ENCODE measurements at regions not wholly inside any gene's neighbourhood (a gene's known extent, or its start where the extent isn't known, plus 50 kb on each side); places are given as distances from the start of the nearest gene placed in this dataset.
A peak's percentile ranks its signal among the peaks of the same experiment; 100 is the strongest.

GRCh38 chr18:57859314-57859713, 56.2 kb upstream of the ATP8B1 start:
- no peak overlapping the region for H3K4me3 Mint-ChIP-seq
- no peaks in the 10 kb centered on the region for H3K9me3 Mint-ChIP-seq
- no peaks in the 10 kb centered on the region for H3K36me3 Mint-ChIP-seq (ENCODE audit: low read depth)
- H3K27me3 Mint-ChIP-seq (ENCODE audit: low read depth) = peaks cover 30% of the 10 kb centered on the region
- no peak overlapping the region for H3K27ac Mint-ChIP-seq (ENCODE audit: unreplicated experiment)
- TF ChIP-seq CTCF (conservative IDR thresholded peaks at IDR 0.05) = peak; percentile 55
- no peaks in the 10 kb centered on the region for H3K4me1 Mint-ChIP-seq
- no peak for DNase-seq (ENCODE audit: low read depth, low spot score)

GRCh38 chr18:57856557-57857280, 53.6 kb upstream of the ATP8B1 start:
- Mint-ChIP-seq H3K36me3 (ENCODE audit: low read depth) (no peaks in the 10 kb centered on the region), H3K4me3 (no peak overlapping the region), H3K27ac (ENCODE audit: unreplicated experiment) (no peak overlapping the region), H3K4me1 (no peaks in the 10 kb centered on the region), H3K27me3 (ENCODE audit: low read depth) (peaks cover 36% of the 10 kb centered on the region), H3K9me3 (no peaks in the 10 kb centered on the region)
- no peak for TF ChIP-seq CTCF (conservative IDR thresholded peaks at IDR 0.05)
- no peak for DNase-seq (ENCODE audit: low read depth, low spot score)

GRCh38 chr18:57856128-57856527, 53.0 kb upstream of the ATP8B1 start:
- H3K4me1 Mint-ChIP-seq = no peaks in the 10 kb centered on the region
- H3K4me3 Mint-ChIP-seq = no peak overlapping the region
- H3K36me3 Mint-ChIP-seq (ENCODE audit: low read depth) = no peaks in the 10 kb centered on the region
- H3K27ac Mint-ChIP-seq (ENCODE audit: unreplicated experiment) = no peak overlapping the region
- no peaks in the 10 kb centered on the region for H3K9me3 Mint-ChIP-seq
- no peak for DNase-seq (ENCODE audit: low read depth, low spot score)
- TF ChIP-seq CTCF (conservative IDR thresholded peaks at IDR 0.05) = no peak
- H3K27me3 Mint-ChIP-seq (ENCODE audit: low read depth) = peaks cover 37% of the 10 kb centered on the region

DNA sequence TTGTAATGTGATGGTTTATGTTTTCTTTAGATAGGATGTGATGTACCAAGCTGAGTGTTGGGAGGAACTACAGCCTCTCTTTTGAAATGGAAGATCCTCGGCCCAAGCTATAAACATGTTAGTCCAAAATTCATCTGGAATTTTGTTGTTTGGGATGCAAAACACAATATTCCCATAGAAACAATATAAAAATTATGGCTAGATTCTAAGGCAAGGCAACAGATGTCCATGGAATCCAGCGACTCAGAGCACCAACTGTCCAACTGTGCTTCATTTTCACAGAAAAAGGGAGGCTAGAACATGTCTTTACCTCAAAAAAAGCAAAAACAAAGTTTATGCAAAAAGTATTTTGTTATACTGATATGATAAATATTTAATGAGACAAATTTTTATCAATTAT, 52.4 kb upstream of the ATP8B1 start:
- H3K4me1 Mint-ChIP-seq = no peaks in the 10 kb centered on the region
- no peak overlapping the region for H3K27ac Mint-ChIP-seq (ENCODE audit: unreplicated experiment)
- peaks cover 37% of the 10 kb centered on the region for H3K27me3 Mint-ChIP-seq (ENCODE audit: low read depth)
- no peaks in the 10 kb centered on the region for H3K9me3 Mint-ChIP-seq
- no peak overlapping the region for H3K4me3 Mint-ChIP-seq
- no peaks in the 10 kb centered on the region for H3K36me3 Mint-ChIP-seq (ENCODE audit: low read depth)
- DNase-seq (ENCODE audit: low read depth, low spot score) = no peak
- TF ChIP-seq CTCF (conservative IDR thresholded peaks at IDR 0.05) = no peak

- TF ChIP-seq CTCF (conservative IDR thresholded peaks at IDR 0.05) = no peak
- Mint-ChIP-seq H3K4me3 (no peak overlapping the region), H3K27me3 (ENCODE audit: low read depth) (peaks cover 42% of the 10 kb centered on the region), H3K4me1 (no peaks in the 10 kb centered on the region), H3K36me3 (ENCODE audit: low read depth) (no peaks in the 10 kb centered on the region), H3K9me3 (no peaks in the 10 kb centered on the region), H3K27ac (ENCODE audit: unreplicated experiment) (no peak overlapping the region)
- DNase-seq (ENCODE audit: low read depth, low spot score) = no peak
Measured at GRCh38 chr18:57854726-57855125, 51.6 kb upstream of the ATP8B1 start.

All from neural crest cell (in vitro differentiated cells).